Fibroblast of lung (primary cell): ENCODE measurements at regions not wholly inside any gene's neighbourhood (a gene's known extent, or its start where the extent isn't known, plus 50 kb on each side); places are given as distances from the start of the nearest gene placed in this dataset.

Source experiments
- DNase-seq, 2 donors: peaks; one replicate each; pipeline versions ENCODE4 v3.0.0 to v3.0.0-alpha.2; 2010; ENCODE audit warnings: low read depth in 2 of 2
- H2AFZ ChIP-seq: 2 replicates; pipeline ENCODE4 v1.5.1; 2012; ENCODE audit warnings: low read length, control low read depth, inconsistent platforms
- H3K27ac ChIP-seq: 2 replicates; pipeline ENCODE4 v1.5.1; 2011; ENCODE audit warnings: low read length, control low read depth; ENCODE audit not compliant: insufficient read depth
- H3K27me3 ChIP-seq: 2 replicates; pipeline ENCODE4 v1.5.1; 2011; ENCODE audit warnings: mild to moderate bottlenecking, low read length; ENCODE audit not compliant: control insufficient read depth, insufficient read depth
- H3K36me3 ChIP-seq: 2 replicates; pipeline ENCODE4 v1.5.1; 2011; ENCODE audit warnings: low read length; ENCODE audit not compliant: control insufficient read depth, insufficient read depth
- H3K4me1 ChIP-seq: 2 replicates; pipeline ENCODE4 v1.5.1; 2011; ENCODE audit warnings: low read length; ENCODE audit not compliant: control insufficient read depth, insufficient read depth; ENCODE audit errors: extremely low read depth
- H3K4me2 ChIP-seq: 2 replicates; pipeline ENCODE4 v1.5.1; 2011; ENCODE audit warnings: low read length, control low read depth; ENCODE audit not compliant: insufficient read depth; ENCODE audit errors: extremely low read depth
- H3K4me3 ChIP-seq, 4 experiments: fragments of 200-600 bp in 1 of 4; sonication (generic) in 1 of 4; replicated peaks in 1 of 4; 2 replicates each; pipeline ENCODE4 v1.5.1; 2011 to 2016; ENCODE audit warnings: low read length in 4 of 4, low read depth in 3 of 4, mild to moderate bottlenecking in 3 of 4, control low read depth in 2 of 4, inconsistent platforms in 1 of 4, mixed read lengths in 1 of 4; ENCODE audit not compliant: insufficient read depth in 1 of 4; ENCODE audit errors: control extremely low read depth in 1 of 4
- H3K79me2 ChIP-seq: 2 replicates; pipeline ENCODE4 v1.5.1; 2012; ENCODE audit warnings: mild to moderate bottlenecking, low read length, inconsistent platforms; ENCODE audit not compliant: control insufficient read depth, insufficient read depth
- H3K9ac ChIP-seq: 2 replicates; pipeline ENCODE4 v1.5.1; 2011; ENCODE audit warnings: mild to moderate bottlenecking, low read length, control low read depth; ENCODE audit not compliant: insufficient read depth
- H3K9me3 ChIP-seq: 2 replicates; pipeline ENCODE4 v1.5.1; 2012; ENCODE audit warnings: low read depth, low read length; ENCODE audit not compliant: control insufficient read depth, insufficient read depth
- H4K20me1 ChIP-seq: 2 replicates; pipeline ENCODE4 v1.5.1; 2011; ENCODE audit warnings: low read length; ENCODE audit not compliant: control insufficient read depth, insufficient read depth; ENCODE audit errors: extremely low read depth
- CTCF ChIP-seq, 2 donors: IDR thresholded peaks in 1 of 2; conservative IDR thresholded peaks in 1 of 2; 1 replicate in 1 of 2; 2 replicates in 1 of 2; pipeline ENCODE4 v1.5.1; 2011 to 2012; ENCODE audit warnings: low read length in 2 of 2, control low read depth in 1 of 2, inconsistent platforms in 1 of 2, low read depth in 1 of 2, mild to moderate bottlenecking in 1 of 2
- EZH2 ChIP-seq: IDR thresholded peaks from 2 replicates; pipeline ENCODE4 v1.5.1; 2012; ENCODE audit warnings: low read length, control low read depth, mild to moderate bottlenecking; ENCODE audit errors: missing control alignments

DNA sequence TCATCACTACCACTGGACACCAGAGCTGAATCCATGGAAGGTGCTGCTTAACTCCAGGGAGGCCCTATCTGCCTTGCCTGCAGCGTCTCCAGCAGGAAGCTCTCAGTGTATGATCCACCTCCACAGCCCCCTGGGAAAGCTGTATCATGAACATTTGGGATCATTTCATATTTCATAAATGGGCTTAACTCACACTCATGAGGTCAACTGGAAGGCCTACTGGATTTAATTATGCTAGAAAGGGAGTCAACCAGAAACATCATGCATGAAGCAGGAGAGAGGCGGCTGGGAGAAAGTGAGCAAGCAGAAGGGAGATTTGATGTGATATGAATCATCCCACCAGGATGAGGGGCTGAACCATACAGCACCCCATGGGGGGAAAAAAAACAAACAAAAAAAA lies 537.7 kb downstream of the TNS1 start:
- DNase-seq, result peak in 1 of 2 donors; percentile 28
- H3K27me3 ChIP-seq, result no peaks in the 10 kb centered on the region
- no peak overlapping the region for H3K4me2 ChIP-seq
- H3K4me1 ChIP-seq, result no peaks in the 10 kb centered on the region
- H3K4me3 ChIP-seq, result no peak overlapping the region
- no peak overlapping the region for H2AFZ ChIP-seq
- no peaks in the 10 kb centered on the region for H3K9me3 ChIP-seq
- H3K9ac ChIP-seq, result no peak overlapping the region
- H3K36me3 ChIP-seq, result no peaks in the 10 kb centered on the region
- TF ChIP-seq CTCF (conservative IDR thresholded peaks at IDR 0.05 in 1 of 2, IDR thresholded peaks at IDR 0.05 in 1 of 2; ENCODE audit: low read depth in 1 of 2, low read length in 2 of 2), result no peak
- TF ChIP-seq EZH2, result no peak
- no peaks in the 10 kb centered on the region for H3K79me2 ChIP-seq
- no peak overlapping the region for H3K27ac ChIP-seq
- H4K20me1 ChIP-seq, result no peaks in the 10 kb centered on the region

GRCh38 chr2:217463402-217464075 lies 539.3 kb downstream of the TNS1 start:
- Histone ChIP-seq H2AFZ (no peak overlapping the region), H3K79me2 (no peaks in the 10 kb centered on the region), H3K27ac (no peak overlapping the region), H3K36me3 (no peaks in the 10 kb centered on the region), H3K9me3 (no peaks in the 10 kb centered on the region), H3K4me2 (no peak overlapping the region), H3K9ac (no peak overlapping the region), H3K27me3 (no peaks in the 10 kb centered on the region), H3K4me3 (no peak overlapping the region), H3K4me1 (no peaks in the 10 kb centered on the region), H4K20me1 (no peaks in the 10 kb centered on the region)
- TF ChIP-seq EZH2 (no peak), CTCF (conservative IDR thresholded peaks at IDR 0.05 in 1 of 2, IDR thresholded peaks at IDR 0.05 in 1 of 2; ENCODE audit: low read depth in 1 of 2, low read length in 2 of 2) (no peak)
- DNase-seq, result no peak

DNA sequence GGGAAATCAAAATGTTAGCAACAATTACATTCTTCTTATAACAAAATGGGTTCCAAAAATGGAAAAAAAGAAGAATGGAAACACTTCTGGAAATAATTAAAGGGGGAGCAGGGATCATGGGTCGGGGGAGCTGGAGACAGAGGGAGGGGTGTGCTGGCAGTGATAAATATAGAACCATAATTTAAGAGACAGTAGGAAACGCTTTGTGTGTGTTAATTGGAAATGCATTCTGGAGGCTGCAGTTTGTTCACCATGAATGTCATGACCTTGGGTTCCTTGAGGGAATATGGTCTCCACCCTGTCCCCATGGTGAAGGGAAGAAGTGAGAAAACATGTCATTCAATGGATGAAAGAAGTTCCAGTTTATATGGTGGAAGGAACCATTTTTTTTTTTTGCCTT lies 540.7 kb downstream of the TNS1 start:
- H3K27ac ChIP-seq, result no peak overlapping the region
- H3K9ac ChIP-seq, result no peak overlapping the region
- no peak overlapping the region for H3K4me3 ChIP-seq
- no peak for TF ChIP-seq EZH2
- TF ChIP-seq CTCF (conservative IDR thresholded peaks at IDR 0.05 in 1 of 2, IDR thresholded peaks at IDR 0.05 in 1 of 2; ENCODE audit: low read depth in 1 of 2, low read length in 2 of 2), result no peak
- H3K9me3 ChIP-seq, result no peaks in the 10 kb centered on the region
- H3K27me3 ChIP-seq, result no peaks in the 10 kb centered on the region
- no peaks in the 10 kb centered on the region for H4K20me1 ChIP-seq
- H2AFZ ChIP-seq, result no peak overlapping the region
- no peaks in the 10 kb centered on the region for H3K36me3 ChIP-seq
- no peaks in the 10 kb centered on the region for H3K79me2 ChIP-seq
- H3K4me1 ChIP-seq, result no peaks in the 10 kb centered on the region
- no peak overlapping the region for H3K4me2 ChIP-seq
- no peak for DNase-seq
